ENCODE measurements at regions not wholly inside any gene's neighbourhood (a gene's known extent, or its start where the extent isn't known, plus 50 kb on each side); places are given as distances from the start of the nearest gene placed in this dataset.

- Histone ChIP-seq H3K27me3 (ENCODE audit: insufficient read depth, low read length) (no peaks in the 10 kb centered on the region), H3K4me2 (ENCODE audit: low read length) (no peak overlapping the region), H3K9ac (ENCODE audit: low read length) (no peak overlapping the region), H3K27ac (ENCODE audit: low read depth, low read length) (no peak overlapping the region), H4K20me1 (ENCODE audit: insufficient read depth) (no peaks in the 10 kb centered on the region), H3K4me3 (replicated peaks in 1 of 2; ENCODE audit: low read depth in 1 of 2, low read length in 2 of 2) (no peak overlapping the region), H3K9me2 (ENCODE audit: insufficient read depth) (no peaks in the 10 kb centered on the region), H3K36me3 (ENCODE audit: control insufficient read depth in 1 of 2, insufficient read depth in 2 of 2, low read length in 2 of 2) (no peaks in the 10 kb centered on the region), H3K79me2 (ENCODE audit: insufficient read depth, low read length) (no peaks in the 10 kb centered on the region), H3K4me1 (ENCODE audit: control insufficient read depth in 1 of 2, insufficient read depth in 2 of 2, low read length in 2 of 2) (peaks cover 15 to 25% of the 10 kb centered on the region in 2 experiments), H3K9me3 (ENCODE audit: control insufficient read depth in 1 of 2, insufficient read depth in 1 of 2, low read depth in 1 of 2, low read length in 2 of 2) (no peaks in the 10 kb centered on the region), H2AFZ (ENCODE audit: low read depth, low read length, poor library complexity, severe bottlenecking) (no peak overlapping the region)
- intact Hi-C loops (cut with micrococcal nuclease) = no loop called here
- ChIA-PET RAD21 (ENCODE audit: low non-redundant PET in 1 of 2, low total read pairs in 2 of 2, uncharacterized antibody in 2 of 2, unreplicated experiment in 2 of 2) (interaction anchor here in 1 of 2 experiments (0.6 kb wide), 1 partner anchor 400 kb away, joined by 3 read pairs; no protein-coding TSS in a partner anchor), CTCF (interaction anchor here (1.2 kb wide), 1 partner anchor 416 kb away, joined by 7 read pairs; no protein-coding TSS in a partner anchor), POLR2A (interaction anchor here (1.0 kb wide), 1 partner anchor 8 kb away, joined by 3 read pairs; no protein-coding TSS in a partner anchor)
- no TSS peak for BruUV-seq (replicated peaks)
- TF ChIP-seq SIN3A (IDR thresholded peaks at IDR 0.05; ENCODE audit: low read depth) = no peak
- no peak for TF ChIP-seq ZFX (IDR thresholded peaks at IDR 0.05)
- no peak for TF ChIP-seq EZH2 (IDR thresholded peaks at IDR 0.05)
- no peak for TF ChIP-seq ZBTB33 (IDR thresholded peaks at IDR 0.05; ENCODE audit: extremely low read depth, insufficient replicate concordance, low read length)
- no peak for TF ChIP-seq ZNF274 (IDR thresholded peaks at IDR 0.05; ENCODE audit: low read depth, low read length)
- no peak for TF ChIP-seq POLR2AphosphoS5 (IDR thresholded peaks at IDR 0.05; ENCODE audit: low read depth, low read length)
- TF ChIP-seq RAD21 (IDR thresholded peaks at IDR 0.05; ENCODE audit: low read depth) = no peak
- DNase-seq (ENCODE audit: low read depth, low spot score) (no peak), ATAC-seq (no peak)
Observed at GRCh38 chr1:224506141-224506814, 71.7 kb upstream of the WDR26 start.
